Transverse colon (tissue), 4 donors: ENCODE measurements at regions not wholly inside any gene's neighbourhood (a gene's known extent, or its start where the extent isn't known, plus 50 kb on each side); places are given as distances from the start of the nearest gene placed in this dataset.

ENCODE experiments used
- DNase-seq: peaks from one replicate; pipeline ENCODE4 v3.0.0-alpha.2; 2019
- H3K27ac ChIP-seq, 4 donors: fragments of 200-600 bp; sonication (generic); 2 replicates each; pipeline ENCODE4 v1.5.1; 2016 to 2018; ENCODE audit warnings: inconsistent platforms in 4 of 4
- H3K27me3 ChIP-seq: fragments of 200-600 bp; sonication (generic); 2 replicates; pipeline ENCODE4 v1.5.1; 2017; ENCODE audit warnings: inconsistent platforms
- H3K36me3 ChIP-seq, 4 donors: fragments of 200-600 bp; sonication (generic); 2 replicates each; pipeline ENCODE4 v1.5.1; 2017 to 2019; ENCODE audit warnings: inconsistent platforms in 4 of 4
- H3K4me1 ChIP-seq, 4 donors: fragments of 200-600 bp; sonication (generic); 2 replicates each; pipeline ENCODE4 v1.5.1; 2017 to 2020; ENCODE audit warnings: inconsistent platforms in 4 of 4
- H3K4me3 ChIP-seq, 4 donors: fragments of 200-600 bp; sonication (generic); 1 replicate in 1 of 4; 2 replicates in 3 of 4; pipeline versions ENCODE4 v1.5.1 to v1.6.1; 2017 to 2019; ENCODE audit warnings: inconsistent platforms in 4 of 4
- H3K9me3 ChIP-seq, 2 donors: fragments of 200-600 bp; sonication (generic); 2 replicates each; pipeline ENCODE4 v1.5.1; 2017 to 2019; ENCODE audit warnings: inconsistent platforms in 2 of 2
- CTCF ChIP-seq, 5 experiments: fragments of 200-600 bp in 3 of 5; fragments of 450-650 bp in 2 of 5; sonication (generic) in 3 of 5; IDR thresholded peaks; 1 replicate in 2 of 5; 2 replicates in 3 of 5; pipeline ENCODE4 v1.5.1; 2016 to 2017; ENCODE audit warnings: antibody characterized with exemption in 5 of 5, inconsistent platforms in 3 of 5, mild to moderate bottlenecking in 2 of 5, moderate library complexity in 1 of 5
- EP300 ChIP-seq: sonication (generic); formaldehyde crosslinking; IDR thresholded peaks from one replicate; pipeline ENCODE4 v1.6.1; 2017; ENCODE audit warnings: antibody characterized with exemption, low read depth
- POLR2A ChIP-seq: fragments of 450-650 bp; IDR thresholded peaks from one replicate; pipeline ENCODE4 v1.6.1; 2016; ENCODE audit warnings: antibody characterized with exemption, mild to moderate bottlenecking, moderate library complexity
- POLR2AphosphoS5 ChIP-seq, 3 donors: sonication (generic); formaldehyde crosslinking; IDR thresholded peaks; one replicate each; pipeline ENCODE4 v1.6.1; 2016; ENCODE audit warnings: antibody characterized with exemption in 3 of 3
- WGBS, 2 donors: methylation state at CpG; one replicate each; pipeline ENCODE4 v1.1.5; 2018; ENCODE audit warnings: low coverage in 1 of 2; 5-methylcytosine and 5-hydroxymethylcytosine counted together
- in situ Hi-C, 4 donors: fragments of 200-750 bp; cut with MboI; loops; one replicate each; pipeline versions ENCODE4 v1.15.0 to v1.15.1; 2017; ENCODE audit warnings: low sequenced_read_pairs in 3 of 4, low pct_ligation_motif_present in 1 of 4, low pct_unique_long_range_greater_than_20kb in 1 of 4
- intact Hi-C: fragments of 100-400 bp; cut with DNase I; formaldehyde crosslinking; loops from one replicate; pipeline ENCODE4 v1.15.1; 2023; ENCODE audit warnings: low total_unique reads

DNA sequence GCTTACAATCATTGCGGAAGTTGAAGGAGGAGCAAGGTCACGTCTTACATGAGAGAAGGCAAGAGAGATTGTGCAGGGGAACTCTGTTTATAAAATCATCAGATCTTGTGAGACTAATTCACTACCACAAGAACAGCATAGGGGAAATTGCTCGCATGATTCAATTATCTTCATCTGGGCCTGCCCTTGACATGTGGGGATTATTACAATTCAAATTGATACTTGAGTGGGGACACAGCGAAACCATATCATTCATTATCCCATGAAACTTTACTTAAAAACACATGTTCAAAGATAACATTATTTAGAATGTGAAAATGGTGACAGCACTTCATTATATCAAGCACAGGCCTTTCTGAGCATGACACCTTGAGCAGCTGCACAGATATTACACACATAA lies 1087.8 kb downstream of the C4orf33 start:
- intact Hi-C loops, result no loop called here
- in situ Hi-C loops, result no loop called here
- H3K27me3 ChIP-seq, result no peaks in the 10 kb centered on the region
- WGBS, 2 donors, result 80 to 86% methylated on average over 3 to 4 of the region's 4 CpGs
- no peak overlapping the region for H3K4me3 ChIP-seq
- H3K4me1 ChIP-seq, result no peaks in the 10 kb centered on the region
- H3K9me3 ChIP-seq, result no peaks in the 10 kb centered on the region
- H3K27ac ChIP-seq, result no peak overlapping the region
- no peaks in the 10 kb centered on the region for H3K36me3 ChIP-seq
- TF ChIP-seq POLR2A (no peak), POLR2AphosphoS5 (IDR thresholded peaks at IDR 0.05) (no peak), CTCF (IDR thresholded peaks at IDR 0.05) (no peak), EP300 (no peak)
- no peak for DNase-seq

- H3K9me3 ChIP-seq, result no peaks in the 10 kb centered on the region
- H3K4me3 ChIP-seq, result no peak overlapping the region
- no peaks in the 10 kb centered on the region for H3K4me1 ChIP-seq
- no peaks in the 10 kb centered on the region for H3K36me3 ChIP-seq
- intact Hi-C loops (no loop called here), in situ Hi-C loops (no loop called here)
- no peak for DNase-seq
- H3K27ac ChIP-seq, result no peak overlapping the region
- no peaks in the 10 kb centered on the region for H3K27me3 ChIP-seq
- TF ChIP-seq POLR2A (no peak), CTCF (IDR thresholded peaks at IDR 0.05) (no peak), EP300 (no peak), POLR2AphosphoS5 (IDR thresholded peaks at IDR 0.05) (no peak)
Observed at GRCh38 chr4:130185123-130185522, 1089.2 kb downstream of the C4orf33 start.

DNA sequence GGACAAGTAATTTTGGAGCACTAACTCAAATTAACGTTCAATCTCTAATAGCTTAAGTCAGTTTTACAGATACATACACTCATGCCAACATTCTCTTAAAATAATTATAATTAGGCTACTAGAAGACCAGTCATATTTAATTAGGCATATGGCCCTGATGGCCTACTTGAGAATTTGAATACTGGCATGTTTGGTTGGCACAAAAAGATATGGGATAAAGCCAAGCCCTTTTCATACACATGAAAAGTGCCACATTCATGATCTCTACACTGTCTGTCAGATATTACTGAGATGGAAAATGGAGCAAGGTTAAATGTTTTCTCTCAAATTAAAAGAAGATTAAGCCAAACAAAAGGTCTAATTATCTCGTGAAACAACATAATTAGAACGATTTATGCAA lies 1091.0 kb downstream of the C4orf33 start:
- WGBS, 2 donors, result 81 to 85% methylated on average over 3 of the region's 3 CpGs

DNA sequence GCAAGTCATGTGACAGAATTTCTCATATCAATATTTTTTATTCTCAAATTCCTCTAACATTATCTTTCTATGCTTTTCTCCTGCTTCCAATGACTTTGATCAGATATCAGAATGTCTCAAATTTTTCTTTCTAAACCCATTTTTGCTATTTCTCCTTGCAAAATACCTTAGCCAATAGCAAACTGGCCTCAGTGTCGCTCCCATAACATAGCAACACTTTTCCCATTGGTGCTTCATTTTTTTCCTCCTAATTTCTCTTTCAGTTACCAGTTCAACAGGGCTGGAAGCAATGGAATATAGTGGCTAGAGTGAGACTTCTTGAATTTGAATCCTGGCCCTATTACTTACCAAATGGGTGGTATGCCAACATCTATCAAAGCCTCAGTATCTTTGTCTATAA lies 1091.6 kb downstream of the C4orf33 start:
- intact Hi-C loops (no loop called here), in situ Hi-C loops (no loop called here)
- Histone ChIP-seq H3K4me3 (no peak overlapping the region), H3K36me3 (no peaks in the 10 kb centered on the region), H3K27me3 (no peaks in the 10 kb centered on the region), H3K27ac (no peak overlapping the region), H3K4me1 (no peaks in the 10 kb centered on the region), H3K9me3 (no peaks in the 10 kb centered on the region)
- 76 to 83% methylated on average over 1 of the region's 1 CpG for WGBS, 2 donors
- no peak for DNase-seq
- TF ChIP-seq EP300 (no peak), POLR2A (no peak), CTCF (IDR thresholded peaks at IDR 0.05) (no peak), POLR2AphosphoS5 (IDR thresholded peaks at IDR 0.05) (no peak)

More for the DNA sequence above, 1091.0 kb downstream of the C4orf33 start:
- H3K4me3 ChIP-seq, result no peak overlapping the region
- TF ChIP-seq CTCF (IDR thresholded peaks at IDR 0.05), result no peak
- no peak for TF ChIP-seq EP300
- no peaks in the 10 kb centered on the region for H3K9me3 ChIP-seq
- in situ Hi-C loops (no loop called here), intact Hi-C loops (no loop called here)
- no peak for DNase-seq
- no peaks in the 10 kb centered on the region for H3K36me3 ChIP-seq
- H3K27me3 ChIP-seq, result no peaks in the 10 kb centered on the region
- no peaks in the 10 kb centered on the region for H3K4me1 ChIP-seq
- no peak overlapping the region for H3K27ac ChIP-seq
